Esophagus squamous epithelium (tissue), 5 donors: ENCODE measurements at regions not wholly inside any gene's neighbourhood (a gene's known extent, or its start where the extent isn't known, plus 50 kb on each side); places are given as distances from the start of the nearest gene placed in this dataset.

Experiments
- DNase-seq: peaks from one replicate; lab custom pipeline; 2025; lab: John Stamatoyannopoulos, UW
- H3K27ac ChIP-seq, 4 donors: fragments of 200-600 bp; sonication (generic); one replicate each; pipeline ENCODE4 v1.5.1; 2016 to 2019; ENCODE audit warnings: mild to moderate bottlenecking in 1 of 4
- H3K27me3 ChIP-seq, 4 donors: fragments of 200-600 bp; sonication (generic); 1 replicate in 3 of 4; 2 replicates in 1 of 4; pipeline versions ENCODE4 v1.5.1 to v1.6.0; 2017 to 2021; ENCODE audit warnings: antibody characterized with exemption in 1 of 4
- H3K36me3 ChIP-seq, 3 donors: fragments of 200-600 bp; sonication (generic); one replicate each; pipeline ENCODE4 v1.5.1; 2016 to 2019
- H3K4me1 ChIP-seq, 3 donors: fragments of 200-600 bp; sonication (generic); one replicate each; pipeline ENCODE4 v1.5.1; 2017 to 2019
- H3K4me3 ChIP-seq, 4 donors: fragments of 200-600 bp; sonication (generic); 1 replicate in 3 of 4; 2 replicates in 1 of 4; pipeline ENCODE4 v1.5.1; 2016 to 2019; ENCODE audit warnings: mild to moderate bottlenecking in 2 of 4, moderate library complexity in 1 of 4
- H3K9me3 ChIP-seq, 3 donors: fragments of 200-600 bp; sonication (generic); one replicate each; pipeline ENCODE4 v1.5.1; 2016 to 2019
- POLR2A ChIP-seq, 4 donors: fragments of 450-650 bp; IDR thresholded peaks; one replicate each; pipeline ENCODE4 v1.6.1; 2017; ENCODE audit warnings: antibody characterized with exemption in 4 of 4, mild to moderate bottlenecking in 4 of 4, moderate library complexity in 3 of 4
- WGBS, 2 donors: methylation state at CpG; one replicate each; pipeline ENCODE4 v1.1.5; 2018; 5-methylcytosine and 5-hydroxymethylcytosine counted together
- intact Hi-C: fragments of 100-400 bp; cut with DNase I; formaldehyde crosslinking; loops from one replicate; pipeline ENCODE4 v1.15.0; 2022
- TF ChIP-seq, protein P1 (sequence below), 6 experiments: fragments of 450-650 bp in 4 of 6; fragments of 200-600 bp in 2 of 6; sonication (generic) in 2 of 6; IDR thresholded peaks; one replicate each; pipeline ENCODE4 v1.5.1; 2016 to 2019; ENCODE audit warnings: antibody characterized with exemption in 6 of 6, mild to moderate bottlenecking in 4 of 6, moderate library complexity in 4 of 6
- donor health status: DM: yes; HTN: yes; CAD: no.

DNA sequence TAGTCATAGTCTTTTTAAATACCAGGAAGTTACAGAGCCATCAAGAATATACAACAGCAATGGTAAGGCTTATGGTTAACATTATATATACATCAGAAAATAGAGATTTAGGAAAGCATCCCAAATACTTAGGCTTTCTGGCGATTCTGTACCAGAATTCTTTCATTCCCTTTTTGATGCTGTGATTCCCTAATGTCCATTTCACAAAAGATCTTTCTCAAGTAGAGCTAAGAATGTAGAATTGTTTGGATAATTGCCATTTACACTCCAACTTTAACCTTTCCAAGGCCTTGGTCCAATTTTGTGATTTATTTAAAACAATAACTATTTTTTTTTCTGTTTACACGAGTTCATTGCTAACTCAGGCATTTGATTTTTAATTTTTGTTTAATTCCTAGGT, 422.2 kb downstream of the MTX2 start:
- no peaks in the 10 kb centered on the region for H3K9me3 ChIP-seq
- TF ChIP-seq, protein P1, sequence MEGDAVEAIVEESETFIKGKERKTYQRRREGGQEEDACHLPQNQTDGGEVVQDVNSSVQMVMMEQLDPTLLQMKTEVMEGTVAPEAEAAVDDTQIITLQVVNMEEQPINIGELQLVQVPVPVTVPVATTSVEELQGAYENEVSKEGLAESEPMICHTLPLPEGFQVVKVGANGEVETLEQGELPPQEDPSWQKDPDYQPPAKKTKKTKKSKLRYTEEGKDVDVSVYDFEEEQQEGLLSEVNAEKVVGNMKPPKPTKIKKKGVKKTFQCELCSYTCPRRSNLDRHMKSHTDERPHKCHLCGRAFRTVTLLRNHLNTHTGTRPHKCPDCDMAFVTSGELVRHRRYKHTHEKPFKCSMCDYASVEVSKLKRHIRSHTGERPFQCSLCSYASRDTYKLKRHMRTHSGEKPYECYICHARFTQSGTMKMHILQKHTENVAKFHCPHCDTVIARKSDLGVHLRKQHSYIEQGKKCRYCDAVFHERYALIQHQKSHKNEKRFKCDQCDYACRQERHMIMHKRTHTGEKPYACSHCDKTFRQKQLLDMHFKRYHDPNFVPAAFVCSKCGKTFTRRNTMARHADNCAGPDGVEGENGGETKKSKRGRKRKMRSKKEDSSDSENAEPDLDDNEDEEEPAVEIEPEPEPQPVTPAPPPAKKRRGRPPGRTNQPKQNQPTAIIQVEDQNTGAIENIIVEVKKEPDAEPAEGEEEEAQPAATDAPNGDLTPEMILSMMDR (IDR thresholded peaks at IDR 0.05): no peak
- TF ChIP-seq POLR2A (IDR thresholded peaks at IDR 0.05): no peak
- H3K4me3 ChIP-seq: no peak overlapping the region
- no peak for DNase-seq
- H3K27me3 ChIP-seq: peaks cover 0 to 4% (median 0%) of the 10 kb centered on the region in 4 donors
- no peaks in the 10 kb centered on the region for H3K36me3 ChIP-seq
- H3K4me1 ChIP-seq: no peaks in the 10 kb centered on the region
- intact Hi-C loops: no loop called here
- H3K27ac ChIP-seq: no peak overlapping the region
- WGBS, 2 donors: 44 to 50% methylated on average over 2 of the region's 2 CpGs

DNA sequence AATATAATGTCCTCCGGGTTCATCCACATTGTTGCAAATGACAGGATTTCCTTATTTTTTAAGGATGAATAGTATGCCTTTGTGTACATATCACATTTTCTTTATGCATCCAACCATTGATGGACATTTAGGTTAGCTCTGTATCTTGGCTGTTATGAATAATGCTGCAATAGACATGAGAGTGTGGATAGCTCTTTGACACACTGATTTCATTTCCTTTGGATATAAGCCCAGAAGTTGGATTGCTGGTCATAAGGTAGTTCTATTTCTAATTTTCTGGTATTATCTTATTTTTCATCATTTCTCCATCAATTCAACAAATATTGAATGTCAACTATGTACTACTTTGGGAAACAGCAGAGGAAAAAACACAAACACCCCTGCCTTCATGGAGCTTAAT, 423.3 kb downstream of the MTX2 start:
- WGBS, 2 donors: 50 to 56% methylated on average over 1 of the region's 1 CpG

DNA sequence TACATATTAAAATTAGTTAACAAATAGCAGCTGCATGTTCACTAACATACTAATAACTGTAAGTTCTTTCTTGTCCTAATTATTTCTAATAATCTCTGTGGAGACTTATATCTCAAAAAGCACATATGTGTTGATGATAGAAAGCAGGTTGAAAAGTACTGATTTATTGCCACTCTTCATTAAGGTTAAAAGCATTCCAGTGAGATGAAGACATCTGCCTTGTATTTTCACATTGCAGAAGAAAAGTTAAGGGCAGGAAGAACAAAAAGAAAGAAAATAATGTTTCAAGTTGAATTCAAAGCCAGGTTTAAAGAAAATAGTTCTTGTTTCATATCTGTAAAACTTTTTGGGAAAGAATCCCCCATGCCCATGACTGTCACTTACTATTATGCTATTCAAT, 429.9 kb downstream of the MTX2 start:
- Histone ChIP-seq H3K27me3 (no peaks in the 10 kb centered on the region), H3K9me3 (no peaks in the 10 kb centered on the region), H3K4me3 (no peak overlapping the region), H3K4me1 (no peaks in the 10 kb centered on the region), H3K36me3 (no peaks in the 10 kb centered on the region), H3K27ac (no peak overlapping the region)
- no peak for DNase-seq
- TF ChIP-seq, protein P1 (IDR thresholded peaks at IDR 0.05): no peak
- intact Hi-C loops: no loop called here

More for the DNA sequence above, 423.3 kb downstream of the MTX2 start:
- TF ChIP-seq, protein P1 (IDR thresholded peaks at IDR 0.05): no peak
- no peak for TF ChIP-seq POLR2A (IDR thresholded peaks at IDR 0.05)
- intact Hi-C loops: no loop called here
- Histone ChIP-seq H3K9me3 (no peaks in the 10 kb centered on the region), H3K27ac (no peak overlapping the region), H3K27me3 (no peaks in the 10 kb centered on the region), H3K4me3 (no peak overlapping the region), H3K4me1 (no peaks in the 10 kb centered on the region), H3K36me3 (no peaks in the 10 kb centered on the region)
- no peak for DNase-seq

DNA sequence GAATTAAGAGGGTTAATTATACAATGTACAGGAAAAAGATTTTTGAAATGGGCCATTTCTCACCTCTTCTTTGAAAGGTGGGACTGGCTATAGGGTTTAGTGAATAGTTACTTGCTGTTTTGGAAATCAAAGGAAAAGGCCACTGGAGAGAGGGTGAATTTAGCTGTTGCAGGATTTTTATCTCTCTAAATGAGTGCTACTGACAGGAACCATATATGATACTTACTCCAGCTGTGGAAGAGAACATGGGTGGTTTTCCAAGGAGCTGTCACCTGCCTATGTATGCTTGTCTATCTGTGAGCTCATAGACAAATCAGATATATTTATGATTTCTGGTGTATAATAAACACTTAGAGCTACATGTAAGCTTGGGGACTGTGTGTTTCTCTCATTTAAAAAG, 430.4 kb downstream of the MTX2 start:
- H3K27ac ChIP-seq: no peak overlapping the region

DNA sequence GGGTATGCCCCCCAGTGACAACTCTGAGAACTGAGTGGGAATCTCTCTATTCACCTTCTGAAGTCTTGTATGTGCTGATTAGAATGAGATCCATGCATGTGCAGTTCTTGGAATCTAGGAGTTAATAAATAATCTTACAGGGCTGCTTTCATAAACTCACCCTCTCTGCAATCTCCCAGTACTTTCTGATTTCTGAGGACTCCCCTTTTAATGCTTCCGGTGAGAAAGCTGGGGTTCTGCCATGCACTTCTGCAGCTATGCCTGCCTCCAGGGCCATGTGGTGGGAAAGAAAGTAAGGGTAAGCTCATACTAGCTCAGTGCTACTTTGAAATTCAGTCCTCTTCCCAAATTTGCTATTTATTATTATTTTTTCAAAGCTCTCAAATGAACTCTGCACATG, 432.9 kb downstream of the MTX2 start:
- no peak for DNase-seq
- whole genome bisulfite sequencing, 2 donors: 38 to 87% methylated on average over 1 of the region's 1 CpG
- Histone ChIP-seq H3K9me3 (no peaks in the 10 kb centered on the region), H3K4me3 (no peak overlapping the region), H3K36me3 (no peaks in the 10 kb centered on the region), H3K4me1 (no peaks in the 10 kb centered on the region), H3K27me3 (no peaks in the 10 kb centered on the region), H3K27ac (no peak overlapping the region)
- TF ChIP-seq POLR2A (IDR thresholded peaks at IDR 0.05): no peak
- TF ChIP-seq, protein P1 (IDR thresholded peaks at IDR 0.05): no peak
- intact Hi-C loops: no loop called here

More for the DNA sequence above, 430.4 kb downstream of the MTX2 start:
- no peak for DNase-seq
- H3K36me3 ChIP-seq: no peaks in the 10 kb centered on the region
- no peak overlapping the region for H3K4me3 ChIP-seq
- H3K27me3 ChIP-seq: no peaks in the 10 kb centered on the region
- TF ChIP-seq, protein P1 (IDR thresholded peaks at IDR 0.05): no peak
- TF ChIP-seq POLR2A (IDR thresholded peaks at IDR 0.05): no peak
- H3K9me3 ChIP-seq: no peaks in the 10 kb centered on the region
- no peaks in the 10 kb centered on the region for H3K4me1 ChIP-seq
- intact Hi-C loops: no loop called here
